NCI-H146 (cell line): ENCODE measurements at regions not wholly inside any gene's neighbourhood (a gene's known extent, or its start where the extent isn't known, plus 50 kb on each side); places are given as distances from the start of the nearest gene placed in this dataset.

Source experiments
- DNase-seq: peaks from one replicate; lab custom pipeline; 2025; lab: John Stamatoyannopoulos, UW

GRCh38 chr5:125603321-125603720 is 819.9 kb upstream of the GRAMD2B start:
- DNase-seq = no peak

- no peak for DNase-seq
Measured at GRCh38 chr5:125604104-125604503, 819.1 kb upstream of the GRAMD2B start.

- no peak for DNase-seq
Measured at GRCh38 chr5:125607018-125607417, 816.2 kb upstream of the GRAMD2B start.

- DNase-seq = no peak
Measured at GRCh38 chr5:125609011-125609410, 814.2 kb upstream of the GRAMD2B start.

- DNase-seq = no peak
Measured at GRCh38 chr5:125610892-125611291, 812.3 kb upstream of the GRAMD2B start.

GRCh38 chr5:125611541-125611940 is 811.7 kb upstream of the GRAMD2B start:
- DNase-seq = no peak

- DNase-seq = peak; percentile 41
Measured at GRCh38 chr5:125612181-125612721, 811.0 kb upstream of the GRAMD2B start.

GRCh38 chr5:125612776-125613175 is 810.4 kb upstream of the GRAMD2B start:
- DNase-seq = no peak

- no peak for DNase-seq
Measured at GRCh38 chr5:125630237-125630636, 793.0 kb upstream of the GRAMD2B start.

GRCh38 chr5:125633523-125633922 is 789.7 kb upstream of the GRAMD2B start:
- no peak for DNase-seq

GRCh38 chr5:125634216-125634835 is 788.9 kb upstream of the GRAMD2B start:
- peak; percentile 85 for DNase-seq

GRCh38 chr5:125639858-125640257 is 783.4 kb upstream of the GRAMD2B start:
- DNase-seq = no peak

- no peak for DNase-seq
Measured at GRCh38 chr5:125652761-125653160, 770.4 kb upstream of the GRAMD2B start.

- DNase-seq = no peak
Measured at GRCh38 chr5:125654392-125654791, 768.8 kb upstream of the GRAMD2B start.

- peak; percentile 41 for DNase-seq
Measured at GRCh38 chr5:125655156-125655555, 768.1 kb upstream of the GRAMD2B start.

GRCh38 chr5:125657936-125658335 is 765.3 kb upstream of the GRAMD2B start:
- peak; percentile 3 for DNase-seq

- no peak for DNase-seq
Measured at GRCh38 chr5:125659316-125660023, 763.7 kb upstream of the GRAMD2B start.

- DNase-seq = no peak
Measured at GRCh38 chr5:125660231-125660895, 762.8 kb upstream of the GRAMD2B start.

GRCh38 chr5:125661584-125661983 is 761.6 kb upstream of the GRAMD2B start:
- no peak for DNase-seq

- peak; percentile 97 for DNase-seq
Measured at GRCh38 chr5:125668884-125669283, 754.3 kb upstream of the GRAMD2B start.

GRCh38 chr5:125673359-125673950 is 749.8 kb upstream of the GRAMD2B start:
- no peak for DNase-seq

- no peak for DNase-seq
Measured at GRCh38 chr5:125679522-125679921, 743.7 kb upstream of the GRAMD2B start.

- no peak for DNase-seq
Measured at GRCh38 chr5:125683669-125684068, 739.5 kb upstream of the GRAMD2B start.
